ENCODE measurements at regions not wholly inside any gene's neighbourhood (a gene's known extent, or its start where the extent isn't known, plus 50 kb on each side); places are given as distances from the start of the nearest gene placed in this dataset.

GRCh38 chr12:24759155-24759554, 189.7 kb downstream of the BCAT1 start:
- DNase-seq, result no peak

DNA sequence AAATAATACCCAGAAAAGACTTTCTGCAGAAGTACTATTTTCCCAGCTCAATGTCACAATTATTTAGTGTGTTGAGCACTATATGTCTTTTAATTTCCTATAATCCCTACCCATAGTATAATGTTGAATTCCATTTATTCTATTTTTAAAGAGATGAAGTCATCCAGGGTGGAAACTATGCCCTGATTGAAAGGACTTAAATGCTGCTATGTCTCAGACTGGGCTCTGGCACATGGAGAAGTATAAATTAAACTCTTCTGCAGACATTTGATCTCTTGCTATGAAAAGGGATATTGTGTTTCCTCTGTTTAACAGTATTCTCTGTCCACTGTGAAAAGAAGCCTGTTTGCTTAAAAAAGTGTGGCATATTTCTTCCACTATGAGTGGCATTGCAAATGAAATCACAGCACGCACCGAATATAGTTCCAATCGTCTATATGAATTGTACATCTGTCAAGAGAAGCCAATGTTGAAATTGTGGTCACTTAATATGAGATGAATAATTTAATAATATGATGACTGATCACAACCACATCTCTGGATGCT, 192.3 kb downstream of the BCAT1 start:
- no peak for DNase-seq

DNA sequence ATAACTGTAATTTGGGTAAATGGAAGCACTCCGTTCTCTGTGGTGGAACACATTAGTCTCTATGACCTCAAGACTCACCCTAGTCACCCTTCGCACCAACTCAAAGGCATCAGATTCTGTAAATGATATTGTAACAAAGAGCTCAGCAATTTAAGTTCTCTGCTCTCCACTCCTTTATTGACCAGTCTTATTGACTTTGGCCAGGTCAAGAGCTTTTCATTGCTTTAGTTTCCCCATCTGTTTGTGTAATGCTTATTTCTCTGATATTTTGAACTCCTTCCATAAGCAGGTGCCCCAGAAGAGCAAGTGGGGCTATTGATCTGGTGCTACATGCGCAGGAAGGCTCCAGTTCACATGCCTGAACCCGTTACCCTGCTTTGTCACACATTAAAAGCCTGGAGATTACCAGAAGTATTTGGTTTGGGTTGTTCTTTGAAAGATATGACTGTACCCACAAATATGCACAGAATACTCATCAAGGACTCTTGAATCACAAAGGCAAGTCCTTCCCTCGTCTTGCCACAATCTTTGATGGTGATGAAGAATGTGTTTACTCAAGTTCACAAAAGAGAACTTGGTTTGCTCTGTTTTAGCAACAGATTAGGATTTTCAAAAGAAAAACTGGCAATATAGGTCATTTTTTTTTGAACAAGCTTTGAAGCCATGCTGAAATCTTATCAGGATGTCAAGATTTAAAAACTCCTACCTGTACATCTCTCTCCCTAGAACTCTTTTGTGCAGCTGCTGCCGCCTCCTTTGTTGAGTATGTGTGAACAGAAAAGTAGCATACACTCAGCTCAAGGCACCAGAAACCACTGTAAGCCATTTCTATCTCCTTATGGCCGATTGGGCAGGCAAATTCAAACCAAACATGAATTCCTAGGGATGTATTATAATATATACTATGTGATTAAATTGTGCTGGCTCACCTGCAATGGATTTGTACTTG, 193.9 kb downstream of the BCAT1 start:
- no peak for DNase-seq

- no peak for DNase-seq
Measured at GRCh38 chr12:24752763-24753462, 196.0 kb downstream of the BCAT1 start.

GRCh38 chr12:24751181-24751580, 197.7 kb downstream of the BCAT1 start:
- no peak for DNase-seq

- no peak for DNase-seq
Measured at GRCh38 chr12:24750263-24750662, 198.6 kb downstream of the BCAT1 start.

DNA sequence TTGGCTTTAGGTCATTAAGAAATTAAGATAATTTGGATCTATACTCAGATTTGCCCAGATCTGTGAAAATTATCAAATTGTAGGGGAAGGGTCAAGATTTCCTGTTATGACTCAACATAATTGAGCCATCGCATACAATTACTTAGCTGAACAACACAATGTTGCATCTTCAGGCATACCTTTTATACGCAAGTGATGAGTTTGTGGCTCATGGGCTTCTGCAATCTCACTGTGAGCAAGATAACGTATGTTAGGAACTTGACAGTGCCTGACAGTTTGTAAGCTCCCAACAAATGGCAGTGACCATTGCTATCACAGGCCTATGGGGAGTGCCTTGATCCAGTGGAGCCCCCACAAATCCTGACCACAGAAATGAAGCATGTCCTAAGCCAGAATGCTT, 199.7 kb downstream of the BCAT1 start:
- DNase-seq, result no peak

DNA sequence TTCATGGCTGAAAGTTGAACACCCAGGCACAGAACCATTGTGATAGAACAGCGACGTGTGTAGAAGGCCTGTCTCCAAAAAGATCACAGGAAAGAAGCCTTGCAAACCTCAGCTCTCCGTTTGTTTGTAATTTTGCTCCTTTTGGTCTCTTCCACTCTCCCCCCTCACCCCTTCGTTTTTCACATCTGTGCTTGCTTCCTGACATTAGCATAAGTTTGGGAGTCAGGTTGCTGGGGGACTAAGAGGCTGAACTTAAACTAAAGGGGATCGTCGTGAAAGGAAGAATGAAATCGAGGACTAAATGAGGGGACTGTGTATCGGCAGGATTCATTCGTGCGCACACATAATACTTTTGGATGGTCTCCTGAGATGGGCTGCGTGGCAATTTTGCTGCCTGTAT, 200.6 kb downstream of the BCAT1 start:
- no peak for DNase-seq

GRCh38 chr12:24746864-24747263, 202.0 kb downstream of the BCAT1 start:
- no peak for DNase-seq

DNA sequence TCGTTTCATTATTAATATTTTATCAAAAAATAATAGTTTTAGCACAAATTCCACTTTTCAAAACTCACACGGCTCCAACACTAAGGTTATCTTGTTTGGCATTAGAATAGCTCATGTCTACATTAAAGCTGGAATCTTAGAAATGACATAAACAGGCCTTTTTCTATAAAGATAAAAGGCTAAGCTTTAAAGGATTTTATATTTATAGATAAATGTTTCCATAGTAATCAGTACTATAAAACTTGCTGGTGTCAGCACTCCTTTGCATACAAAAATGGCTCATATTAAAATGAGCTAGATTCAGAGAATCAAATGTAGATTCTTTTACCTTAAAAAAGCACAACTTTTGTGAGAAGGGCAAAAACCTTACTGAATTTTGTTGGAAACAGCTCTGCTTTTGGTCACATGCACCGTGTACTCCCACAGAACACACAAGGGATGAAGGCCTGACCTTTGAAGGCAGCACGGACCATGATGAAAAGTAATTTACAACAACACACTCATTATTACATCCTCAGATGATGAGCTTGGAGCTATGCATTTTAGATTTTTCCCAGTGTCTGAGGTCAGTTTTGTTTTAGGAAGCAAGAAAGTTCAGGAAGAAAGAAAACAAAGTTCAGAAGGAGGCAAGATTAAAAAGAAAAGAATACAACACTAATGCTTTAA, 202.8 kb downstream of the BCAT1 start:
- no peak for DNase-seq

DNA sequence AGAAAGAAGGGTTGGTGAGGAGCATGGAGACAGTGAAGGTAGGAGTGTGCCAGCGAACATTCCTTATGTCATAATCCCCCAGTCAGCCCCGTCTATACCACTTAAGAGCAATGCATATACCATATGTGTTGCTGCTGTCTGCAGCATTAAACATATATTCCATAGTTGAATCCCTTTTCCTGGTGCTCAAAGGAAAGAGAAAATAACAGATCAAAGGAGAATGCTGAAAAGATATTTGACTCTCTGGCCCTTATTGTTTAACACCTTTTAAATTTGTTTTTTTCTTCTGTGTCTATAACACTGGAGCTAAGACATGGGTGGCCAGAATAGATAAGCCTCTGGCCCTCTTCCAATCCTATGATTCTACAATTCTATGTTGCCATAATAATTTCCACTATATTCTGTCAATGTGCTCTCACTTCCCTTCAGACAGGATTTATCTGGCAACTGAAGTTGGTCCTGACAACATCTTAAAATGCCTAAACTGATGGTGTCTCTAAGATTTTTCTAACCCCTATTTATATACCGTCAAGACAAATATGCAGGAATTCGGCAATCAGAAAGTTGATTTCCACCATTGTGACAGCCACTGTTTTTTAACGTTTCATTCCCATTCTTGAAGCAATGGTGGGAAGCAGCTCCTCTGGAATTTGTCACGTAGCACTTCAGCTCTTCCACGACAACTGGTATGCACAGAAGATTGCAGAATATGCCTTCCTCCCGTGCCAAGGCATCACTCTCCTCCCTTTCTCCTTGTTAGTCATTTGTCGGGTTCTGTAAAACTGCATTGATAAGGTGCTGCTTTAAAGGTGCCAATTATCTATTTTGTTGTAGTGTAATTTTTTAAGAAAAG, 204.7 kb downstream of the BCAT1 start:
- no peak for DNase-seq

DNA sequence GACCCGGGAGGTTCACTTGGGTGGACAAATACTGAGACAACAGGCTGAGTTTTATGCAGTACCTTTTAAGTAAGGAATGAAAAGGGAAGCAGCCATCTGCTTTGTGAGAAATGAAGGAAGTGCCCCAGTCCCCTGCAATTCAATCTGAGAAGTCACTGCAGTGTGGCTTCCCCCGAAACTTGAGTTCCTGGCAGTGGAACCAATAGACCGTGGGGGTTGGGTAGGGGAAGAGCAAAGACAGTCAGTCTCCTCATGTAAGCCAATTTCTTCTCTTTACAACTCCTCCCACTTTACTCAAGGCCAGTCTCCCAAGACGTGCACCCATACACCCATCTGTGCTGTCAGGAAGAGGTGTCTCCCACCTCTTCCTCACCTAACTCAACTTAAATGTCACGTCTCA, 206.5 kb downstream of the BCAT1 start:
- DNase-seq, result no peak

DNA sequence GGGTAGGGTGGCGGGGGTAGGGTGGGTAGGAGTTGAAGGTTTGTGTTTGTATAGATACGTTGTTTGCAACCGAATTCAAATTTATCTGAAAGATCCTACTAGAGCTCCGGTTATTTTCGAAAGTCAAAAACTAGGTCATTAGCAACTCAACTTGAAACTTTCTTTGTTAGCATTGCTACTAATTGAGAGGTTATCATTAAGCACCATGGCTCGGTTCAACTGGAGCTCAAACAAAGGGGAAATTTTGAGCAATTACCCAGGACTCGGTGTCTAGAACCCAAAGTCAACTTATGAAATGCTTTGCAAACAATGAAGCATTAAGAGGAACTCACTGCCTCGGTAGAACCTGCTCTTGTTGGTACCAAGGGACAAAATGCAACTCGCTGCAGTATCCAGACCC, 207.7 kb downstream of the BCAT1 start:
- DNase-seq, result no peak

DNA sequence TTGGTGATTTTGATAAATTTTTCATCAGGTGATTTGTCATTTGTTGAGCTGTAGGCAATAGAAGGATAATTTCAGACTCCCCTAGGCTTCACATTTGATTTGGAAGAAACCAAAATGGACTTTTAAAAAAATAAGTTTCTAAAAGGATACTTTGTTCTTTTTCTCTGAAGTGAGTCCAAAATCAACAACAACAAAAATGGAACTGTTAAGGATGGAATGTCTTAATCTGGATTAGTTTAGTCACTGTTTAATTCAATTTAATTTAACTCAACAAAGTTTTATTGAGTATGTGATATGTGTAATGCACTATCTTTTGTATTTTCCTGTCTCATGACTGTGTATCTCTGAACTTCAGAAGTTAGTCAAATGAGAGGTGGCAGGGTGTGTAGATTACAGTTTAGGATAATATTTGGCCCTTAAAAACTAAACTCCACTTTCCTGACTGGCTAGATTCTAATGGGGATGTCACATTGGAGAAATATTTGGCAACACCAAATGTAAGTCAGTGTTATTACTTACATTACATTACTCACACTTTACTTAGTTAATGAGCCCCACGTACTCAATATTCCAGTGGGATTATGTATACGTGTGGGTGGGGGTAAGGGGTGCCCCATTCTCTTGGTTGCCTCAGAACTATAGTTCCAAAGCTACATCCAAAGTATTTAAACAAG, 209.7 kb downstream of the BCAT1 start:
- no peak for DNase-seq

- DNase-seq, result no peak
Measured at GRCh38 chr12:24738441-24738840, 210.5 kb downstream of the BCAT1 start.

- DNase-seq, result no peak
Measured at GRCh38 chr12:24731596-24731995, 217.3 kb downstream of the BCAT1 start.

DNA sequence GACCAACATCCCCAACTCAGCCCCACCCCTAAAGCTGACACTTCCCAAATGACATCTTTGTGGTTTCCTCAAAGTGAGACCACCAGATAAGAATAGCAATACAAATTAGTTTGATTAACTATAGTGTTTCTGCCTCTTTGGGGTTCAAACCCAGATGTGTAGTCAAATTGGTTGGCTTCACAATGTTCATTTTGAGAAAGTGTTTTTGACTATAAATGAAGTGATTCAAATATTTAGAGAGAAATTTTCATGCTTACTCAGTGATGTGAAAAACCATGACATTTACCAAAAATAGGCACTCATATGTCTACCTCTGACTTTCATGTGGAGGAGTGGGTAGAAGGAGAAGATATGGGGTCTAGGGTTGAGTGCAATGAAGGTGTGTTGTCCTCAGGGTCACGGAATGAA, 218.4 kb downstream of the BCAT1 start:
- no peak for DNase-seq

DNA sequence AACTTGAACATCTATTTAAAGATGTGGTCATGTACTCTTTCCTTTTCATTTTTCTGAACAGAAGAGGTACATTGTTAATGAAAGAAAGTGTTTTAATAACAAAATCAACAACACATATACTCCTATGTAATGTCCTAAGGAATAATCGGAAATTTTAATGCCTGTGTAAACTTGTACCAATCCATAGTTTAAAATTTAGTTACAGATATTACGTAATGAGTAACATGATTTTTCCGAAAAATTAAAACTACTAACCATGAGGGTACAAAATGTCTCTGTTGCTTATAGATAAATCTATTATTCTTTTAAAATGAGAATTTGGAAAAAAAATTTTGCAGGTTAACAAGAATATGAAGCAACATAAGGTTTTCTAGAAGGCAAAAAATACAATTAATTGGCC, 220.1 kb downstream of the BCAT1 start:
- DNase-seq, result no peak

DNA sequence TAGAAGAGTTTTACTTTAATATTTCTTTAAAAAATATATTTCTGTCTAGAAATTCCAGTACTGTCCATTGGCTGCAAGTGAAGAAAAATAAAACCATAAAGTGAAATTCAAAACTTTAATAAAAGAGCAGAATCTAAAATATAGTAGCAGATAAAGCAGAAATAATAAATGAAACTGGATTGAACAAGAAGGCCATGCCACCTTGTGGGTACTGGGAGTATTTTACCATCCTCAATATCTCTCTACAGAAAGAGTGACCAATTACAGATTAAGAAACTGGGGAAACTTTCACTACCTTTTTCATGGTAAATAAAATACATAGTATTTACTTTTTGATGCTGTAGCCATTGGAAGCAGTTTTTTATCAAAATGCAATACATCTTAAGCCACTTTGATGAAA, 220.5 kb downstream of the BCAT1 start:
- no peak for DNase-seq

GRCh38 chr12:24725616-24726015, 223.3 kb downstream of the BCAT1 start:
- DNase-seq, result no peak

DNA sequence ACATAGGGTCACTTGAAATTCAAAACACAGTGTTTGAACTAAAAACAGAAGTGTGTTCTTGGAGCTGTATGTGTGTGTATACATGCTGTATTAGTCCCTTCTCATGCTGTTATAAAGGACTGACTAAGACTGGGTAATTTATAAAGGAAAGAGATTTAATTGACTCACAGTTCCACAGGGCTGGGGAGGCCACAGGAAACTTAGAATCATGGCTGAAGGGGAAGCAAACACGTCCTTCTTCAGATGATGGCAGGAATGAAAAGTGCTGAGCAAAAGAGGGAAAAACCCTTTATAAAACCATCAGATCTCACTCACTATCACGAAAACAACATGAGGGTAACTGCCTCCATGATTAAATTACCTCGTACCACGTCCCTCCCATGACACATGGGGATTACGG, 224.1 kb downstream of the BCAT1 start:
- no peak for DNase-seq

GRCh38 chr12:24723759-24724158, 225.1 kb downstream of the BCAT1 start:
- no peak for DNase-seq

All from NCI-H1694 (cell line).